OCI-LY7 (cell line): ENCODE measurements at regions not wholly inside any gene's neighbourhood (a gene's known extent, or its start where the extent isn't known, plus 50 kb on each side); places are given as distances from the start of the nearest gene placed in this dataset.

ENCODE experiments used
- EZH2phosphoT487 ChIP-seq: fragments of 200-600 bp; sonication (generic); IDR thresholded peaks from 2 replicates; pipeline ENCODE4 v1.6.1; 2018; ENCODE audit warnings: low read depth, borderline replicate concordance, mild to moderate bottlenecking, mixed run types, antibody characterized with exemption, low read length, moderate library complexity, mixed read lengths
- TF ChIP-seq, protein P1 (sequence below): fragments of 200-600 bp; sonication (generic); conservative IDR thresholded peaks from 2 replicates; pipeline ENCODE4 v1.5.1; 2014; ENCODE audit warnings: mild to moderate bottlenecking, antibody characterized with exemption, low read length, moderate library complexity, mixed read lengths

DNA sequence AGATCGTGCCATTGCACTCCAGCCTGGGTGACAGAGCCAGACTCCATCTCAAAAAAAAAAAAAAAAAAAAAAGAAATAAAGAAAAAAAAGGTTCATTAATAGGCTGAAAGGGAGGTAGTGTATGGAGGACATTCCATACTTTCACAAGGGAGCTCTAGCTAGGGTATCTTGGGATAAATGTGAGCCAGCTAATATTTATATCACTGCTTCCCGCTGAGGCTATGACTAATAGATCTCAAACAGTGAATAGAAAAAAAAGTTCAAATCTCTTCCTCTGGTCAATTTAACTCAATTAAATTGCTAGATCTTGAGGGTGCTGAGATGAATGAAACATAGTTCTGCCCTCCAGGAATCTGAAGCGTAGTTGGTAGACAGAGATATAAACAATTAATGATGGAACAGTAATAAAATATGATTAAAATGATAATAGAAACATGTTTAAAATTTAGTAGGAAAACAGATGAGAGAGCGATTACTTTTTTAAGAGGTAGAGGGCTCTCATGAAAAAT, 55.7 kb upstream of the SHISA3 start:
- TF ChIP-seq, protein P1, sequence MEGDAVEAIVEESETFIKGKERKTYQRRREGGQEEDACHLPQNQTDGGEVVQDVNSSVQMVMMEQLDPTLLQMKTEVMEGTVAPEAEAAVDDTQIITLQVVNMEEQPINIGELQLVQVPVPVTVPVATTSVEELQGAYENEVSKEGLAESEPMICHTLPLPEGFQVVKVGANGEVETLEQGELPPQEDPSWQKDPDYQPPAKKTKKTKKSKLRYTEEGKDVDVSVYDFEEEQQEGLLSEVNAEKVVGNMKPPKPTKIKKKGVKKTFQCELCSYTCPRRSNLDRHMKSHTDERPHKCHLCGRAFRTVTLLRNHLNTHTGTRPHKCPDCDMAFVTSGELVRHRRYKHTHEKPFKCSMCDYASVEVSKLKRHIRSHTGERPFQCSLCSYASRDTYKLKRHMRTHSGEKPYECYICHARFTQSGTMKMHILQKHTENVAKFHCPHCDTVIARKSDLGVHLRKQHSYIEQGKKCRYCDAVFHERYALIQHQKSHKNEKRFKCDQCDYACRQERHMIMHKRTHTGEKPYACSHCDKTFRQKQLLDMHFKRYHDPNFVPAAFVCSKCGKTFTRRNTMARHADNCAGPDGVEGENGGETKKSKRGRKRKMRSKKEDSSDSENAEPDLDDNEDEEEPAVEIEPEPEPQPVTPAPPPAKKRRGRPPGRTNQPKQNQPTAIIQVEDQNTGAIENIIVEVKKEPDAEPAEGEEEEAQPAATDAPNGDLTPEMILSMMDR: no peak
- no peak for TF ChIP-seq EZH2phosphoT487
